ENCODE measurements at regions not wholly inside any gene's neighbourhood (a gene's known extent, or its start where the extent isn't known, plus 50 kb on each side); places are given as distances from the start of the nearest gene placed in this dataset.

- no TSS peak for BruUV-seq (replicated peaks)
- CTCF ChIA-PET (ENCODE audit: low intra/inter-chr PET ratio, low total read pairs), result no interaction called here
Observed at GRCh38 chr22:47623763-47624148, 861.3 kb downstream of the TBC1D22A start.

More at GRCh38 chr22:47623763-47624148, 861.3 kb downstream of the TBC1D22A start:
- WGBS (ENCODE audit: low lambda C conversion rate), result 32% methylated on average over 10 of the region's 15 CpGs
- Histone ChIP-seq H3K9me3 (ENCODE audit: low read length) (no peaks in the 10 kb centered on the region), H3K79me2 (ENCODE audit: insufficient read depth, low read length) (no peaks in the 10 kb centered on the region), H3K27ac (ENCODE audit: extremely low read length, insufficient read depth, low read length) (no peak overlapping the region), H3K4me3 (replicated peaks in 1 of 3; ENCODE audit: insufficient read depth in 1 of 3, low read depth in 2 of 3, low read length in 3 of 3) (no peak overlapping the region), H3K27me3 (ENCODE audit: control insufficient read depth in 1 of 2, insufficient read depth in 2 of 2, low read length in 2 of 2) (peaks cover 19 to 64% of the 10 kb centered on the region in 2 experiments), H3K4me1 (ENCODE audit: insufficient read depth, low read length) (no peaks in the 10 kb centered on the region), H4K20me1 (ENCODE audit: insufficient read depth, low read length) (no peaks in the 10 kb centered on the region), H3K9ac (ENCODE audit: insufficient read depth, low read depth, low read length) (no peak overlapping the region), H3K4me2 (ENCODE audit: low read depth, low read length) (no peak overlapping the region), H2AFZ (ENCODE audit: low read length) (no peak overlapping the region), H3K36me3 (replicated peaks in 1 of 2; ENCODE audit: control insufficient read depth in 1 of 2, insufficient read depth in 2 of 2, low read length in 2 of 2) (no peaks in the 10 kb centered on the region)
- DNase-seq (ENCODE audit: low spot score) (no peak), FAIRE-seq (no peak), ATAC-seq (peak; percentile 44; the same call in 1 of the 3 replicates)
- no peak for TF ChIP-seq ZSCAN5A (CRISPR knock-in tag; IDR thresholded peaks at IDR 0.05; ENCODE audit: borderline replicate concordance)
- no peak for TF ChIP-seq ATF7 (IDR thresholded peaks at IDR 0.05)
- no peak for TF ChIP-seq ATF7 (CRISPR knock-in tag; IDR thresholded peaks at IDR 0.05)
- no peak for TF ChIP-seq XBP1 (CRISPR knock-in tag; IDR thresholded peaks at IDR 0.05)
- no peak for TF ChIP-seq FOXK2 (IDR thresholded peaks at IDR 0.05)
- TF ChIP-seq ZNF235 (CRISPR knock-in tag; IDR thresholded peaks at IDR 0.05; ENCODE audit: borderline replicate concordance), result no peak
- TF ChIP-seq RXRA (CRISPR knock-in tag; IDR thresholded peaks at IDR 0.05), result no peak
- TF ChIP-seq HES4 (CRISPR knock-in tag; IDR thresholded peaks at IDR 0.05; ENCODE audit: borderline replicate concordance), result no peak
- no peak for TF ChIP-seq SRF (IDR thresholded peaks at IDR 0.05; ENCODE audit: low read depth, low read length)
- TF ChIP-seq ZXDC (CRISPR knock-in tag; IDR thresholded peaks at IDR 0.05), result no peak
- TF ChIP-seq ZBTB38 (CRISPR knock-in tag; IDR thresholded peaks at IDR 0.05), result no peak
- no peak for TF ChIP-seq BCL6 (CRISPR knock-in tag; IDR thresholded peaks at IDR 0.05)
- TF ChIP-seq ZNF510 (CRISPR knock-in tag; IDR thresholded peaks at IDR 0.05; ENCODE audit: low read depth), result no peak
- TF ChIP-seq JUN (CRISPR knock-in tag; IDR thresholded peaks at IDR 0.05), result no peak
- no peak for TF ChIP-seq DDIT3 (CRISPR knock-in tag; IDR thresholded peaks at IDR 0.05)
- TF ChIP-seq ZSCAN12 (CRISPR knock-in tag; IDR thresholded peaks at IDR 0.05), result no peak
- TF ChIP-seq FOXC1 (CRISPR knock-in tag; IDR thresholded peaks at IDR 0.05; ENCODE audit: borderline replicate concordance), result no peak
- in situ Hi-C loops (cut with HindIII; ENCODE audit: extremely low pct_ligation_motif_present, low pct_unique_long_range_greater_than_20kb), result loop anchor here (10.0 kb wide), 1 partner anchor 871 kb away; no protein-coding TSS in a partner anchor
- POLR2A ChIA-PET, result no interaction called here
- intact Hi-C loops (cut with micrococcal nuclease; ENCODE audit: unreplicated experiment), result no loop called here

All from HepG2 (cell line).